Mesenchymal stem cell (in vitro differentiated cells and primary cell): ENCODE measurements at regions not wholly inside any gene's neighbourhood (a gene's known extent, or its start where the extent isn't known, plus 50 kb on each side); places are given as distances from the start of the nearest gene placed in this dataset.

Source experiments
- DNase-seq: peaks from one replicate; pipeline ENCODE4 v3.0.0-alpha.2; 2013
- H2AFZ ChIP-seq: one replicate; pipeline ENCODE4 v1.6.1; 2013; ENCODE audit warnings: low read depth, mild to moderate bottlenecking, control low read depth, inconsistent platforms, low read length, moderate library complexity
- H2AK5ac ChIP-seq: 2 replicates; pipeline ENCODE4 v1.6.1; 2013; ENCODE audit warnings: low read length, moderate library complexity, mild to moderate bottlenecking, inconsistent platforms; ENCODE audit not compliant: severe bottlenecking
- H2BK120ac ChIP-seq: one replicate; pipeline ENCODE4 v1.6.1; 2013; ENCODE audit warnings: low read depth, mild to moderate bottlenecking, inconsistent platforms, low read length, moderate library complexity
- H2BK12ac ChIP-seq, 2 experiments: one replicate each; pipeline ENCODE4 v1.6.1; 2013; ENCODE audit warnings: inconsistent platforms in 2 of 2, low read length in 2 of 2, mild to moderate bottlenecking in 2 of 2, moderate library complexity in 2 of 2, control low read depth in 1 of 2
- H2BK15ac ChIP-seq: one replicate; pipeline ENCODE4 v1.6.1; 2013; ENCODE audit warnings: mild to moderate bottlenecking, low read depth, inconsistent platforms; ENCODE audit not compliant: poor library complexity, severe bottlenecking
- H2BK5ac ChIP-seq: 2 replicates; pipeline ENCODE4 v1.6.1; 2013; ENCODE audit warnings: low read depth, mild to moderate bottlenecking, low read length, control low read depth, inconsistent platforms; ENCODE audit not compliant: poor library complexity, severe bottlenecking
- H3K14ac ChIP-seq, 2 experiments: one replicate each; pipeline ENCODE4 v1.6.1; 2013; ENCODE audit warnings: inconsistent platforms in 2 of 2, low read length in 2 of 2, control low read depth in 1 of 2, mild to moderate bottlenecking in 1 of 2, moderate library complexity in 1 of 2
- H3K18ac ChIP-seq, 2 experiments: one replicate each; pipeline ENCODE4 v1.6.1; 2013; ENCODE audit warnings: inconsistent platforms in 2 of 2, low read length in 2 of 2, control low read depth in 1 of 2, low read depth in 1 of 2, mild to moderate bottlenecking in 1 of 2
- H3K23ac ChIP-seq, 2 experiments: one replicate each; pipeline ENCODE4 v1.6.1; 2013; ENCODE audit warnings: inconsistent platforms in 2 of 2, low read length in 2 of 2, mild to moderate bottlenecking in 2 of 2, moderate library complexity in 2 of 2, control low read depth in 1 of 2
- H3K27ac ChIP-seq: 2 replicates; pipeline ENCODE4 v1.5.1; 2013; ENCODE audit warnings: mild to moderate bottlenecking, moderate library complexity, low read length, control low read depth, inconsistent platforms; ENCODE audit not compliant: poor library complexity, severe bottlenecking
- H3K27me3 ChIP-seq, 2 experiments: 2 replicates each; pipeline versions ENCODE4 v1.6.1 to v1.7.0; 2013; ENCODE audit warnings: low read length in 2 of 2, mild to moderate bottlenecking in 2 of 2, moderate library complexity in 2 of 2, control low read depth in 1 of 2, inconsistent platforms in 1 of 2; ENCODE audit not compliant: control insufficient read depth in 1 of 2, insufficient read depth in 1 of 2
- H3K36me3 ChIP-seq, 2 experiments: 2 replicates each; pipeline versions ENCODE4 v1.6.1 to v1.7.0; 2013; ENCODE audit warnings: low read length in 2 of 2, control low read depth in 1 of 2, inconsistent platforms in 1 of 2, low read depth in 1 of 2, mild to moderate bottlenecking in 1 of 2; ENCODE audit not compliant: insufficient read depth in 2 of 2, control insufficient read depth in 1 of 2
- H3K4ac ChIP-seq, 2 experiments: one replicate each; pipeline ENCODE4 v1.6.1; 2013; ENCODE audit warnings: inconsistent platforms in 2 of 2, low read length in 2 of 2, mild to moderate bottlenecking in 2 of 2, moderate library complexity in 2 of 2, control low read depth in 1 of 2, low read depth in 1 of 2
- H3K4me1 ChIP-seq: 2 replicates; pipeline ENCODE4 v1.6.1; 2013; ENCODE audit warnings: low read depth, low read length, control low read depth; ENCODE audit not compliant: control insufficient read depth, insufficient read depth
- H3K4me2 ChIP-seq: 2 replicates; pipeline ENCODE4 v1.6.1; 2013; ENCODE audit warnings: low read length, mild to moderate bottlenecking, inconsistent platforms; ENCODE audit not compliant: poor library complexity, severe bottlenecking
- H3K4me3 ChIP-seq, 2 experiments: 2 replicates each; pipeline versions ENCODE4 v1.5.1 to v1.7.0; 2013; ENCODE audit warnings: low read length in 2 of 2, mild to moderate bottlenecking in 2 of 2, control low read depth in 1 of 2, low read depth in 1 of 2; ENCODE audit not compliant: insufficient read depth in 1 of 2
- H3K79me1 ChIP-seq: replicated peaks from 2 replicates; pipeline ENCODE4 v1.6.1; 2013; ENCODE audit warnings: mild to moderate bottlenecking, control low read depth, low read length, inconsistent platforms; ENCODE audit not compliant: poor library complexity, severe bottlenecking
- H3K9ac ChIP-seq: 2 replicates; pipeline ENCODE4 v1.7.0; 2013; ENCODE audit warnings: mild to moderate bottlenecking, low read length, moderate library complexity
- H3K9me3 ChIP-seq: 2 replicates; pipeline ENCODE4 v1.7.0; 2013; ENCODE audit warnings: mild to moderate bottlenecking, low read length; ENCODE audit not compliant: control insufficient read depth
- H4K8ac ChIP-seq: one replicate; pipeline ENCODE4 v1.6.1; 2013; ENCODE audit warnings: inconsistent platforms, mild to moderate bottlenecking, low read length, moderate library complexity
- H4K91ac ChIP-seq: one replicate; pipeline ENCODE4 v1.6.1; 2013; ENCODE audit warnings: mild to moderate bottlenecking, low read length, inconsistent platforms
- WGBS: methylation state at CpG from one replicate; pipeline ENCODE4 v1.1.7; 2013; ENCODE audit warnings: mixed read lengths; 5-methylcytosine and 5-hydroxymethylcytosine counted together

GRCh38 chr4:111707491-111707890 lies 437.8 kb upstream of the FAM241A start:
- H2AK5ac ChIP-seq, result no peak overlapping the region
- H3K4me3 ChIP-seq, result no peak overlapping the region
- H3K36me3 ChIP-seq, result no peaks in the 10 kb centered on the region

GRCh38 chr4:111712093-111712677 lies 433.1 kb upstream of the FAM241A start:
- no peaks in the 10 kb centered on the region for H3K9me3 ChIP-seq
- WGBS, result 83% methylated on average over 3 of the region's 3 CpGs
- no peaks in the 10 kb centered on the region for H3K27me3 ChIP-seq
- H4K91ac ChIP-seq, result no peak overlapping the region
- H2AK5ac ChIP-seq, result no peak overlapping the region
- no peak overlapping the region for H2BK15ac ChIP-seq
- H2BK12ac ChIP-seq, result no peak overlapping the region
- no peak overlapping the region for H2AFZ ChIP-seq
- H3K4me2 ChIP-seq, result no peak overlapping the region
- no peak overlapping the region for H2BK5ac ChIP-seq
- H2BK120ac ChIP-seq, result no peak overlapping the region
- no peak overlapping the region for H3K9ac ChIP-seq
- no peak overlapping the region for H3K23ac ChIP-seq
- no peak overlapping the region for H3K4ac ChIP-seq
- no peak overlapping the region for H3K14ac ChIP-seq
- no peak overlapping the region for H4K8ac ChIP-seq
- H3K4me3 ChIP-seq, result no peak overlapping the region
- H3K36me3 ChIP-seq, result no peaks in the 10 kb centered on the region
- H3K79me1 ChIP-seq, result no peaks in the 10 kb centered on the region
- no peak overlapping the region for H3K27ac ChIP-seq
- H3K4me1 ChIP-seq, result no peaks in the 10 kb centered on the region
- no peak overlapping the region for H3K18ac ChIP-seq
- no peak for DNase-seq

More at GRCh38 chr4:111707491-111707890, 437.8 kb upstream of the FAM241A start:
- Histone ChIP-seq H2BK15ac (no peak overlapping the region), H3K18ac (no peak overlapping the region), H4K91ac (no peak overlapping the region), H3K4me2 (no peak overlapping the region), H2AFZ (no peak overlapping the region), H3K9ac (no peak overlapping the region), H3K27ac (no peak overlapping the region), H3K79me1 (no peaks in the 10 kb centered on the region), H4K8ac (no peak overlapping the region), H3K4ac (no peak overlapping the region), H3K23ac (no peak overlapping the region), H2BK5ac (no peak overlapping the region), H3K14ac (no peak overlapping the region), H3K27me3 (no peaks in the 10 kb centered on the region), H3K4me1 (no peaks in the 10 kb centered on the region), H2BK12ac (no peak overlapping the region), H3K9me3 (no peaks in the 10 kb centered on the region), H2BK120ac (no peak overlapping the region)
- no peak for DNase-seq

DNA sequence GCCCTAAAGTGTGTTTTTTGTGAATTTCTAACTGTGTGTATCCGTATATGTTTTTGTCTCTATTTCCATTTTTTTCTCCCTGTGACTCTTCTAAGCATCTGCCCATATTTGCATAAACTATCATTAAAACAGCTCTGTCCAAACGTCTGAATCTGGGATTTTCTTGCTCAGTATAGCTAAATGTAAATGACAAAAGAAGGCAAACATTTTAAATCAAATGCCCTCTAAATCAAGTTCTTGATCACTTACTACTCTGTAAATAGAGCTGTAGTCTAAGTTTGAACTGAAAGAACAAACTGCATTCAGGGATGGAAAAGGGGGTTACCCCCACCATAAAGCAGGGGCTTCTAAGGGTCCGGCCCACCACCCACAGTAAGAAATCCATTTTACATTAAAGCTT lies 432.0 kb upstream of the FAM241A start:
- H3K9ac ChIP-seq, result no peak overlapping the region
- H2AK5ac ChIP-seq, result no peak overlapping the region
- no peak overlapping the region for H3K4me2 ChIP-seq
- no peak overlapping the region for H2BK12ac ChIP-seq
- no peaks in the 10 kb centered on the region for H3K9me3 ChIP-seq
- no peak overlapping the region for H2AFZ ChIP-seq
- no peaks in the 10 kb centered on the region for H3K27me3 ChIP-seq
- no peak overlapping the region for H2BK15ac ChIP-seq
- no peaks in the 10 kb centered on the region for H3K36me3 ChIP-seq
- WGBS, result 92% methylated on average over 1 of the region's 3 CpGs
- no peaks in the 10 kb centered on the region for H3K79me1 ChIP-seq
- no peak overlapping the region for H4K8ac ChIP-seq
- H2BK120ac ChIP-seq, result no peak overlapping the region
- H4K91ac ChIP-seq, result no peak overlapping the region
- H3K14ac ChIP-seq, result no peak overlapping the region
- no peak overlapping the region for H2BK5ac ChIP-seq
- H3K4ac ChIP-seq, result no peak overlapping the region
- H3K4me3 ChIP-seq, result no peak overlapping the region
- no peak overlapping the region for H3K23ac ChIP-seq
- H3K27ac ChIP-seq, result no peak overlapping the region
- no peak overlapping the region for H3K18ac ChIP-seq
- H3K4me1 ChIP-seq, result no peaks in the 10 kb centered on the region
- no peak for DNase-seq

- Histone ChIP-seq H3K27me3 (no peaks in the 10 kb centered on the region), H3K27ac (no peak overlapping the region), H3K4ac (no peak overlapping the region), H3K4me1 (no peaks in the 10 kb centered on the region), H2BK5ac (no peak overlapping the region), H4K8ac (no peak overlapping the region), H2BK120ac (no peak overlapping the region), H4K91ac (no peak overlapping the region), H2AFZ (no peak overlapping the region), H3K4me2 (no peak overlapping the region), H3K18ac (no peak overlapping the region), H2AK5ac (no peak overlapping the region), H3K9ac (no peak overlapping the region), H2BK12ac (no peak overlapping the region), H3K9me3 (no peaks in the 10 kb centered on the region), H3K79me1 (no peaks in the 10 kb centered on the region), H3K4me3 (no peak overlapping the region), H3K23ac (no peak overlapping the region), H2BK15ac (no peak overlapping the region), H3K14ac (no peak overlapping the region), H3K36me3 (no peaks in the 10 kb centered on the region)
- no CpG with 5 or more reads among the region's 1 CpG for WGBS
- no peak for DNase-seq
Observed at GRCh38 chr4:111717921-111718320, 427.3 kb upstream of the FAM241A start.
